Panc1 (cell line): ENCODE measurements at regions not wholly inside any gene's neighbourhood (a gene's known extent, or its start where the extent isn't known, plus 50 kb on each side); places are given as distances from the start of the nearest gene placed in this dataset.

Experiments used
- ATAC-seq: fragments of 200-7000 bp; cut with Tn5 transposase; 2 replicates; pipeline ENCODE4 v1.9.1; 2020; ENCODE audit warnings: mild to moderate bottlenecking, moderate library complexity
- BruUV-seq: library from RNA; stranded (reverse); fragments of 400-500 nt; replicated peaks from 2 replicates; lab custom pipeline; 2021; lab: Mats Ljungman, UMichigan
- CTCF ChIA-PET: fragments of 300-600 bp; sonication (Branson Sonifier 250); formaldehyde crosslinking; loops from one replicate; lab custom pipeline; 2022; ENCODE audit warnings: antibody characterized with exemption; lab: Charles Lee
- POLR2A ChIA-PET: fragments of 300-600 bp; sonication (Branson Sonifier 250); formaldehyde crosslinking; loops from one replicate; lab custom pipeline; 2022; ENCODE audit warnings: antibody characterized with exemption; lab: Charles Lee
- DNase-seq: peaks from one replicate; pipeline ENCODE4 v3.0.0-alpha.2; 2010; ENCODE audit warnings: low read depth, low spot score
- H3K27ac ChIP-seq: 2 replicates; pipeline ENCODE4 v1.5.1; 2011; ENCODE audit warnings: mild to moderate bottlenecking, low read length, inconsistent platforms
- H3K27me3 ChIP-seq: fragments of 200-500 bp; sonication (Bioruptor generic); 2 replicates; pipeline ENCODE4 v1.6.0; 2014; ENCODE audit warnings: low read length, inconsistent platforms; ENCODE audit not compliant: control insufficient read depth, insufficient read depth
- H3K36me3 ChIP-seq: fragments of 200-500 bp; sonication (Bioruptor generic); 2 replicates; pipeline ENCODE4 v1.5.1; 2014; ENCODE audit warnings: inconsistent platforms, mild to moderate bottlenecking, low read length, moderate library complexity; ENCODE audit not compliant: control insufficient read depth, insufficient read depth
- H3K4me1 ChIP-seq: 2 replicates; pipeline ENCODE4 v1.5.1; 2011; ENCODE audit warnings: inconsistent platforms, mild to moderate bottlenecking, low read length, moderate library complexity; ENCODE audit not compliant: control insufficient read depth, insufficient read depth
- H3K4me3 ChIP-seq, 2 experiments: 2 replicates each; pipeline ENCODE4 v1.5.1; 2011 to 2012; ENCODE audit warnings: low read depth in 2 of 2, low read length in 2 of 2, mild to moderate bottlenecking in 2 of 2, inconsistent platforms in 1 of 2, moderate library complexity in 1 of 2
- H3K9me3 ChIP-seq: fragments of 200-500 bp; sonication (Bioruptor generic); 2 replicates; pipeline ENCODE4 v1.5.1; 2014; ENCODE audit warnings: low read depth, mild to moderate bottlenecking, inconsistent platforms, low read length, moderate library complexity; ENCODE audit not compliant: control insufficient read depth, insufficient read depth
- POLR2AphosphoS5 ChIP-seq: IDR thresholded peaks from 2 replicates; pipeline ENCODE4 v1.6.1; 2012; ENCODE audit warnings: mild to moderate bottlenecking, low read depth, low read length, moderate library complexity
- SIN3A ChIP-seq: IDR thresholded peaks from 2 replicates; pipeline ENCODE4 v1.6.1; 2012; ENCODE audit warnings: low read depth, mild to moderate bottlenecking, low read length, moderate library complexity, borderline replicate concordance; ENCODE audit not compliant: insufficient read depth
- TCF7L2 ChIP-seq: IDR thresholded peaks from 2 replicates; pipeline ENCODE4 v1.6.1; 2011; ENCODE audit warnings: mild to moderate bottlenecking, low read depth, low read length, inconsistent platforms
- in situ Hi-C: cut with HindIII; loops from 2 replicates; pipeline ENCODE4 v1.10.0; 2016; ENCODE audit warnings: low sequenced_read_pairs, low pct_unique_long_range_greater_than_20kb
- intact Hi-C: fragments of 100-400 bp; cut with micrococcal nuclease; formaldehyde crosslinking; loops from one replicate; pipeline ENCODE4 v1.10.0; 2022; ENCODE audit not compliant: unreplicated experiment
- TF ChIP-seq, protein P1 (sequence below), 2 experiments: IDR thresholded peaks; 2 replicates each; pipeline ENCODE4 v1.6.1; 2011 to 2012; ENCODE audit warnings: low read depth in 2 of 2, control low read depth in 1 of 2, low read length in 1 of 2, mild to moderate bottlenecking in 1 of 2, moderate library complexity in 1 of 2; ENCODE audit not compliant: insufficient read depth in 1 of 2
- TF ChIP-seq, protein P2 (sequence below): fragments of 450-650 bp; IDR thresholded peaks from 2 replicates; pipeline ENCODE4 v1.5.1; 2017; ENCODE audit warnings: mild to moderate bottlenecking

- CTCF ChIA-PET: no interaction called here
- in situ Hi-C loops: no loop called here
- DNase-seq (no peak), ATAC-seq (no peak)
- TF ChIP-seq POLR2AphosphoS5: no peak
- TF ChIP-seq, protein P1, sequence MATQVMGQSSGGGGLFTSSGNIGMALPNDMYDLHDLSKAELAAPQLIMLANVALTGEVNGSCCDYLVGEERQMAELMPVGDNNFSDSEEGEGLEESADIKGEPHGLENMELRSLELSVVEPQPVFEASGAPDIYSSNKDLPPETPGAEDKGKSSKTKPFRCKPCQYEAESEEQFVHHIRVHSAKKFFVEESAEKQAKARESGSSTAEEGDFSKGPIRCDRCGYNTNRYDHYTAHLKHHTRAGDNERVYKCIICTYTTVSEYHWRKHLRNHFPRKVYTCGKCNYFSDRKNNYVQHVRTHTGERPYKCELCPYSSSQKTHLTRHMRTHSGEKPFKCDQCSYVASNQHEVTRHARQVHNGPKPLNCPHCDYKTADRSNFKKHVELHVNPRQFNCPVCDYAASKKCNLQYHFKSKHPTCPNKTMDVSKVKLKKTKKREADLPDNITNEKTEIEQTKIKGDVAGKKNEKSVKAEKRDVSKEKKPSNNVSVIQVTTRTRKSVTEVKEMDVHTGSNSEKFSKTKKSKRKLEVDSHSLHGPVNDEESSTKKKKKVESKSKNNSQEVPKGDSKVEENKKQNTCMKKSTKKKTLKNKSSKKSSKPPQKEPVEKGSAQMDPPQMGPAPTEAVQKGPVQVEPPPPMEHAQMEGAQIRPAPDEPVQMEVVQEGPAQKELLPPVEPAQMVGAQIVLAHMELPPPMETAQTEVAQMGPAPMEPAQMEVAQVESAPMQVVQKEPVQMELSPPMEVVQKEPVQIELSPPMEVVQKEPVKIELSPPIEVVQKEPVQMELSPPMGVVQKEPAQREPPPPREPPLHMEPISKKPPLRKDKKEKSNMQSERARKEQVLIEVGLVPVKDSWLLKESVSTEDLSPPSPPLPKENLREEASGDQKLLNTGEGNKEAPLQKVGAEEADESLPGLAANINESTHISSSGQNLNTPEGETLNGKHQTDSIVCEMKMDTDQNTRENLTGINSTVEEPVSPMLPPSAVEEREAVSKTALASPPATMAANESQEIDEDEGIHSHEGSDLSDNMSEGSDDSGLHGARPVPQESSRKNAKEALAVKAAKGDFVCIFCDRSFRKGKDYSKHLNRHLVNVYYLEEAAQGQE (IDR thresholded peaks at IDR 0.05; ENCODE audit: insufficient read depth in 1 of 2, low read depth in 2 of 2, low read length in 1 of 2): no peak
- POLR2A ChIA-PET: no interaction called here
- intact Hi-C loops: no loop called here
- H3K27ac ChIP-seq: no peak overlapping the region
- peaks cover under 1% of the 10 kb centered on the region; the same call in 1 of the 2 replicates for H3K4me1 ChIP-seq
- H3K36me3 ChIP-seq: no peaks in the 10 kb centered on the region
- H3K27me3 ChIP-seq: no peaks in the 10 kb centered on the region
- no peaks in the 10 kb centered on the region for H3K9me3 ChIP-seq
- BruUV-seq: no TSS peak
- no peak overlapping the region for H3K4me3 ChIP-seq
Measured at GRCh38 chr6:149227796-149228195, 89.7 kb upstream of the TAB2 start.

GRCh38 chr6:149228311-149228955, 89.1 kb upstream of the TAB2 start:
- Histone ChIP-seq H3K4me3 (no peak overlapping the region), H3K9me3 (no peaks in the 10 kb centered on the region), H3K36me3 (no peaks in the 10 kb centered on the region), H3K27me3 (no peaks in the 10 kb centered on the region), H3K27ac (no peak overlapping the region), H3K4me1 (peaks cover 7% of the 10 kb centered on the region)
- BruUV-seq: no TSS peak
- TF ChIP-seq, protein P2, sequence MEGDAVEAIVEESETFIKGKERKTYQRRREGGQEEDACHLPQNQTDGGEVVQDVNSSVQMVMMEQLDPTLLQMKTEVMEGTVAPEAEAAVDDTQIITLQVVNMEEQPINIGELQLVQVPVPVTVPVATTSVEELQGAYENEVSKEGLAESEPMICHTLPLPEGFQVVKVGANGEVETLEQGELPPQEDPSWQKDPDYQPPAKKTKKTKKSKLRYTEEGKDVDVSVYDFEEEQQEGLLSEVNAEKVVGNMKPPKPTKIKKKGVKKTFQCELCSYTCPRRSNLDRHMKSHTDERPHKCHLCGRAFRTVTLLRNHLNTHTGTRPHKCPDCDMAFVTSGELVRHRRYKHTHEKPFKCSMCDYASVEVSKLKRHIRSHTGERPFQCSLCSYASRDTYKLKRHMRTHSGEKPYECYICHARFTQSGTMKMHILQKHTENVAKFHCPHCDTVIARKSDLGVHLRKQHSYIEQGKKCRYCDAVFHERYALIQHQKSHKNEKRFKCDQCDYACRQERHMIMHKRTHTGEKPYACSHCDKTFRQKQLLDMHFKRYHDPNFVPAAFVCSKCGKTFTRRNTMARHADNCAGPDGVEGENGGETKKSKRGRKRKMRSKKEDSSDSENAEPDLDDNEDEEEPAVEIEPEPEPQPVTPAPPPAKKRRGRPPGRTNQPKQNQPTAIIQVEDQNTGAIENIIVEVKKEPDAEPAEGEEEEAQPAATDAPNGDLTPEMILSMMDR: no peak
- TF ChIP-seq, protein P1 (IDR thresholded peaks at IDR 0.05; ENCODE audit: insufficient read depth in 1 of 2, low read depth in 2 of 2, low read length in 1 of 2): no peak
- TF ChIP-seq TCF7L2 (no peak), SIN3A (no peak), POLR2AphosphoS5 (no peak)
- ATAC-seq (no peak), DNase-seq (no peak)
- intact Hi-C loops (no loop called here), in situ Hi-C loops (no loop called here)
- ChIA-PET CTCF (no interaction called here), POLR2A (interaction anchor here (0.6 kb wide), 1 partner anchor 93 kb away, joined by 5 read pairs; no protein-coding TSS in a partner anchor)
